Spleen (tissue), 7 donors: ENCODE measurements at regions not wholly inside any gene's neighbourhood (a gene's known extent, or its start where the extent isn't known, plus 50 kb on each side); places are given as distances from the start of the nearest gene placed in this dataset.

Source experiments
- CTCF ChIP-seq, 11 experiments: fragments of 200-600 bp in 7 of 11; fragments of 450-650 bp in 4 of 11; sonication (generic) in 4 of 11; IDR thresholded peaks in 8 of 11; conservative IDR thresholded peaks in 3 of 11; 1 replicate in 7 of 11; 2 replicates in 4 of 11; pipeline versions ENCODE4 v1.4.0 to v1.8.0; 2016 to 2021; ENCODE audit warnings: antibody characterized with exemption in 11 of 11, inconsistent platforms in 4 of 11, mild to moderate bottlenecking in 1 of 11
- POLR2AphosphoS5 ChIP-seq, 3 donors: sonication (generic); formaldehyde crosslinking; IDR thresholded peaks; one replicate each; pipeline ENCODE4 v1.5.1; 2017; ENCODE audit warnings: antibody characterized with exemption in 3 of 3
- donor health status: DM: no; HTN: no; CAD: no; lungs with moderate emphysema.
- donor health status: DM: no; HTN: no; CAD: no.
- donor health status: DM: no; HTN: no; CAD: no.

GRCh38 chr10:88032566-88032965 lies 169.1 kb downstream of the PTEN start:
- TF ChIP-seq CTCF (IDR thresholded peaks at IDR 0.05 in 8 of 11, conservative IDR thresholded peaks at IDR 0.05 in 3 of 11) (no peak), POLR2AphosphoS5 (IDR thresholded peaks at IDR 0.05) (no peak)
